ENCODE measurements at regions not wholly inside any gene's neighbourhood (a gene's known extent, or its start where the extent isn't known, plus 50 kb on each side); places are given as distances from the start of the nearest gene placed in this dataset.

DNA sequence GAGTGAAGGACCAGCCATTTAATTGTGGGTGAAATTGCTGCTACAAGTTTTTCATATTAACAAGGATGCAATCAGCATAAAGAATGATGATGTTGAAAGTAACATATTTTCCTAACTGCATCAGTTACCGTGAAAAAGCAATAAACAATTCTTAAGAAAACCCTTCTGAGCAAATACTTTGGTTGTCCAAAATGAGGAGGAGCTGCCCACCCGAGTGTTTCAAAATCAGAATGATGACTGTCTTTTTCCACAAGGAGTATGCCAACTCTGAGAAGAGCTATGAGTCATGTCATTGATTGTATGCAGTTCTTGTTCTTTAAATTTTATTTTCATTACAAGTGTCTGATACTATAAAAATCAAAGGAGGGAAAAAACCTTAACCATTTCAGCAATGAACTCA is 470.5 kb downstream of the COL12A1 start:
- TF ChIP-seq, protein P1, sequence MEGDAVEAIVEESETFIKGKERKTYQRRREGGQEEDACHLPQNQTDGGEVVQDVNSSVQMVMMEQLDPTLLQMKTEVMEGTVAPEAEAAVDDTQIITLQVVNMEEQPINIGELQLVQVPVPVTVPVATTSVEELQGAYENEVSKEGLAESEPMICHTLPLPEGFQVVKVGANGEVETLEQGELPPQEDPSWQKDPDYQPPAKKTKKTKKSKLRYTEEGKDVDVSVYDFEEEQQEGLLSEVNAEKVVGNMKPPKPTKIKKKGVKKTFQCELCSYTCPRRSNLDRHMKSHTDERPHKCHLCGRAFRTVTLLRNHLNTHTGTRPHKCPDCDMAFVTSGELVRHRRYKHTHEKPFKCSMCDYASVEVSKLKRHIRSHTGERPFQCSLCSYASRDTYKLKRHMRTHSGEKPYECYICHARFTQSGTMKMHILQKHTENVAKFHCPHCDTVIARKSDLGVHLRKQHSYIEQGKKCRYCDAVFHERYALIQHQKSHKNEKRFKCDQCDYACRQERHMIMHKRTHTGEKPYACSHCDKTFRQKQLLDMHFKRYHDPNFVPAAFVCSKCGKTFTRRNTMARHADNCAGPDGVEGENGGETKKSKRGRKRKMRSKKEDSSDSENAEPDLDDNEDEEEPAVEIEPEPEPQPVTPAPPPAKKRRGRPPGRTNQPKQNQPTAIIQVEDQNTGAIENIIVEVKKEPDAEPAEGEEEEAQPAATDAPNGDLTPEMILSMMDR (conservative IDR thresholded peaks at IDR 0.05; ENCODE audit: low read depth, low read length) = no peak
- TF ChIP-seq EZH2 (IDR thresholded peaks at IDR 0.05; ENCODE audit: low read length, unreplicated experiment) = no peak
- TF ChIP-seq EZH2phosphoT487 (IDR thresholded peaks at IDR 0.05; ENCODE audit: borderline replicate concordance, low read length) = no peak
